ENCODE measurements at regions not wholly inside any gene's neighbourhood (a gene's known extent, or its start where the extent isn't known, plus 50 kb on each side); places are given as distances from the start of the nearest gene placed in this dataset.

DNA sequence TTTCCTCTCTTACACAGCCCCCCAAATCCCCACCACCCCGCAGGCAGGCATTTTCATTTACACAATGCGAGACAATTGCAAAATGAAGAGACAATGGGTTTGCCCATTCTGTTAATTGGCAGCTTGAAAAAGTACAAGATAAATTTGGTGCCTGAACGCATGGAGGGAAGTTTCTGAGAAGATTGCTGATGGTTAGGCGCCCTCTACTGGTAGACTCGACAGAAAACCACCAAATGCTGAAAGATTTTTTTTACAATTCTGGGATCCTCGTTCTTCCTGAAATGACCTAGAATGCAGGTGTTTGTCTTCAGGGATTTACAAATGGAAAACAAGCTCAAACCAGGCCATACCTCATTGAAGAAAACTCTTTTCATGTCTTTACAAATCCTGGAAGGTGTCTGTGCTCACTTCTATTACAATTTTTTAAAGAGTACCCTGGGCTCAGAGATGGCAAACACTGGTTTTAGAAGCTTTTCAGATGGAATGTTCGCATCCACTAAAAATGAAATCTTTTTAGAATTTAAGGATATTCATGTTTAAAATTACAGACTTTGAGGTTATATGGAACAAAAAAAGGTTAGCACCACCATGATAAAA lies 338.5 kb downstream of the PMP22 start:
- BruUV-seq (replicated peaks), result no TSS peak
- Mint-ChIP-seq H3K27me3 (ENCODE audit: unreplicated experiment) (no peaks in the 10 kb centered on the region), H3K36me3 (ENCODE audit: insufficient read depth, unreplicated experiment) (no peaks in the 10 kb centered on the region), H3K9me3 (ENCODE audit: low read depth, unreplicated experiment) (peaks cover 6% of the 10 kb centered on the region), H3K4me3 (ENCODE audit: low read depth, unreplicated experiment) (no peak overlapping the region), H3K4me1 (ENCODE audit: low read depth, unreplicated experiment) (no peaks in the 10 kb centered on the region), H3K27ac (ENCODE audit: unreplicated experiment) (no peak overlapping the region)
- DNase-seq, result peak; percentile 51
- TF ChIP-seq, protein P1, sequence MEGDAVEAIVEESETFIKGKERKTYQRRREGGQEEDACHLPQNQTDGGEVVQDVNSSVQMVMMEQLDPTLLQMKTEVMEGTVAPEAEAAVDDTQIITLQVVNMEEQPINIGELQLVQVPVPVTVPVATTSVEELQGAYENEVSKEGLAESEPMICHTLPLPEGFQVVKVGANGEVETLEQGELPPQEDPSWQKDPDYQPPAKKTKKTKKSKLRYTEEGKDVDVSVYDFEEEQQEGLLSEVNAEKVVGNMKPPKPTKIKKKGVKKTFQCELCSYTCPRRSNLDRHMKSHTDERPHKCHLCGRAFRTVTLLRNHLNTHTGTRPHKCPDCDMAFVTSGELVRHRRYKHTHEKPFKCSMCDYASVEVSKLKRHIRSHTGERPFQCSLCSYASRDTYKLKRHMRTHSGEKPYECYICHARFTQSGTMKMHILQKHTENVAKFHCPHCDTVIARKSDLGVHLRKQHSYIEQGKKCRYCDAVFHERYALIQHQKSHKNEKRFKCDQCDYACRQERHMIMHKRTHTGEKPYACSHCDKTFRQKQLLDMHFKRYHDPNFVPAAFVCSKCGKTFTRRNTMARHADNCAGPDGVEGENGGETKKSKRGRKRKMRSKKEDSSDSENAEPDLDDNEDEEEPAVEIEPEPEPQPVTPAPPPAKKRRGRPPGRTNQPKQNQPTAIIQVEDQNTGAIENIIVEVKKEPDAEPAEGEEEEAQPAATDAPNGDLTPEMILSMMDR (IDR thresholded peaks at IDR 0.05; ENCODE audit: unreplicated experiment), result peak; percentile 65
- intact Hi-C loops (cut with micrococcal nuclease; ENCODE audit: unreplicated experiment), result loop anchor here (2.0 to 10.0 kb wide), 5 partner anchors 92 to 1330 kb away; no protein-coding TSS in a partner anchor
- CTCF ChIA-PET, result interaction anchor here (0.8 kb wide), 2 partner anchors 41 to 626 kb away, joined by 3 read pairs; partner anchors contain the start of gene HS3ST3B1

DNA sequence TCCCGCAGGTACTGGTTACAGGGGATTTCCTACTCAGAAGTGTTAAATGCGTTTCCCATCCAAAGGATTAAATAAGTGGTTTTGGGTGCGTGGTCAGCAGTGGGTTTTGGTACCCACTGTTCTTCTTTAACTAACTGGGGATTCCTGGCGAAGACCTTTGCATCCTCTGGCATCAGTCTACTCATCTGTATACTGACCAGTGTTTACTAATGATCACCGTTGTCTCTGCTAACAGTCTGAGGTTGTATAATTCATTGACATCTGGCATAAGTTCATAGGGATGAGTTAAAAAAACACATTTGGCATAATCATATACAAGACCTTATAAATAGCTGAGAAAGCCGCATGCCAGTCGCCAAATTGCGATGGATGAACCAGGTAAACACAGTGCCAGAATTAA lies 339.1 kb downstream of the PMP22 start:
- no peak for DNase-seq
- Mint-ChIP-seq H3K9me3 (ENCODE audit: low read depth, unreplicated experiment) (peaks cover 6% of the 10 kb centered on the region), H3K27ac (ENCODE audit: unreplicated experiment) (no peak overlapping the region), H3K4me1 (ENCODE audit: low read depth, unreplicated experiment) (no peaks in the 10 kb centered on the region), H3K36me3 (ENCODE audit: insufficient read depth, unreplicated experiment) (no peaks in the 10 kb centered on the region), H3K4me3 (ENCODE audit: low read depth, unreplicated experiment) (no peak overlapping the region), H3K27me3 (ENCODE audit: unreplicated experiment) (no peaks in the 10 kb centered on the region)
- BruUV-seq (replicated peaks), result no TSS peak
- TF ChIP-seq, protein P1 (IDR thresholded peaks at IDR 0.05; ENCODE audit: unreplicated experiment), result no peak
- intact Hi-C loops (cut with micrococcal nuclease; ENCODE audit: unreplicated experiment), result loop anchor here (2.0 to 10.0 kb wide), 5 partner anchors 91 to 1329 kb away; no protein-coding TSS in a partner anchor
- CTCF ChIA-PET, result interaction anchor here (0.8 kb wide), 2 partner anchors 40 to 625 kb away, joined by 3 read pairs; partner anchors contain the start of gene HS3ST3B1

DNA sequence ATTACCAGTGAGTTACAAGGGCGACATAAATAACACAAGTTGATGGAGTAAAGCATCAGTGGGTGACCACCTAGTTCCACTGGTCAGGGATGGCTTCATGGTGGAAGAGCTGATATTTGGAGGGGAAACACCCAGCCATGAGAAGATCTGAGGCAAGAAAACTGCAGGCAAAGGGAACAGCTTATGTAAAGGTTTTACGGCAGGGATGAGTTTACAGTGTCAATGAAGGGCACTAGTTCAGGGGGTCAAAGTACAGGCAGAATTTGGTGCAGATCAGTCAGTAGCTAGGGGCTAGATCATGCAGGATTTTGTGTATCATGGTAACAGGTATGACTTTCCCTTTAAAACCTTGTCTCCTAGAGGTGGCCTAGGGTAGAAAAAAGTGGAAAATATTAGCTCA lies 339.6 kb downstream of the PMP22 start:
- intact Hi-C loops (cut with micrococcal nuclease; ENCODE audit: unreplicated experiment), result loop anchor here (5.0 to 10.0 kb wide), 4 partner anchors 91 to 618 kb away; no protein-coding TSS in a partner anchor
- Mint-ChIP-seq H3K9me3 (ENCODE audit: low read depth, unreplicated experiment) (peaks cover 4% of the 10 kb centered on the region), H3K36me3 (ENCODE audit: insufficient read depth, unreplicated experiment) (no peaks in the 10 kb centered on the region), H3K4me3 (ENCODE audit: low read depth, unreplicated experiment) (no peak overlapping the region), H3K27ac (ENCODE audit: unreplicated experiment) (no peak overlapping the region), H3K27me3 (ENCODE audit: unreplicated experiment) (no peaks in the 10 kb centered on the region), H3K4me1 (ENCODE audit: low read depth, unreplicated experiment) (no peaks in the 10 kb centered on the region)
- TF ChIP-seq, protein P1 (IDR thresholded peaks at IDR 0.05; ENCODE audit: unreplicated experiment), result no peak
- no peak for DNase-seq
- CTCF ChIA-PET, result no interaction called here
- BruUV-seq (replicated peaks), result no TSS peak

DNA sequence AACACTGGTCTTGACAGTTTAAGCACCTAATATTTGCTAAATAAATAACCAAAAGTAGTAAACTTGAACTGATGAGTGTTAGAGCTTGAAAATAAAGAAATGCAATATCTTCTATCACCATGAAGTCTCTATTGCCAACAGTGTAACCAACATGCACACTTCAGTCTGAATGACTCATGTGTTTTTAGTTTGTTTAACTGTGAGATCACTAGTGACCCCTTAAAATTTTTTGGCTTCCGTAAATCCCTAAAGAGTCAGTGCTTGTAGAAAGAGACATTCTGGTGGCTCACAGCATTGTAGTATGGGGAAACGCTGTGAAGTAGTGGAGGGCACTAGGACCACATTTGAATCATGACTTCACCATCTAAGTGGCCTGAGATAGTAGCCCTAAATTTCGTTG lies 341.1 kb downstream of the PMP22 start:
- CTCF ChIA-PET, result no interaction called here
- H3K36me3 Mint-ChIP-seq (ENCODE audit: insufficient read depth, unreplicated experiment), result no peaks in the 10 kb centered on the region
- intact Hi-C loops (cut with micrococcal nuclease; ENCODE audit: unreplicated experiment), result loop anchor here (10.0 kb wide), 3 partner anchors 89 to 379 kb away; no protein-coding TSS in a partner anchor
- no peaks in the 10 kb centered on the region for H3K27me3 Mint-ChIP-seq (ENCODE audit: unreplicated experiment)
- no peak overlapping the region for H3K4me3 Mint-ChIP-seq (ENCODE audit: low read depth, unreplicated experiment)
- H3K4me1 Mint-ChIP-seq (ENCODE audit: low read depth, unreplicated experiment), result no peaks in the 10 kb centered on the region
- TF ChIP-seq, protein P1 (IDR thresholded peaks at IDR 0.05; ENCODE audit: unreplicated experiment), result no peak
- no peak overlapping the region for H3K27ac Mint-ChIP-seq (ENCODE audit: unreplicated experiment)
- peaks cover 4% of the 10 kb centered on the region for H3K9me3 Mint-ChIP-seq (ENCODE audit: low read depth, unreplicated experiment)
- DNase-seq, result no peak
- no TSS peak for BruUV-seq (replicated peaks)

Measured in Calu3 (cell line).